ENCODE measurements at regions not wholly inside any gene's neighbourhood (a gene's known extent, or its start where the extent isn't known, plus 50 kb on each side); places are given as distances from the start of the nearest gene placed in this dataset.

DNA sequence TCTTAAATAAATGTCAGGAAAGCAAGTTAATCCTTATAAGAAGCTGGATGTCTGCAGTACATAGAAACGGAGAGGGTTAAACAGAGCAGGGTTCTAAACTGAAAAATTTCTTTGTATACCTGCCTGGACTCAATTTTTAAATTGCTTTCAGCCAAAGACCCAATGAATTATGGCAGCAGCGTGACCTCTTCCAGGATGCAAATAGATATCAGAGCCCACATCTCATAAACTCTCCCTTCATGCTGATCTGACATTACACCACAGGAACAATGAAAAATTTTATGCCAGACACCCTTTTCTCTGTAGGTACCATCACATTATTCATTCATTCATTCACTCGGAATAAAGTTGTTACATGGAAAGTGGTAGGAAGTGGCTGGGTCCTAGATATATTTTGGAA is 236.4 kb downstream of the NUF2 start:
- no peak for TF ChIP-seq POLR2A (IDR thresholded peaks at IDR 0.05)
- TF ChIP-seq, protein P1, sequence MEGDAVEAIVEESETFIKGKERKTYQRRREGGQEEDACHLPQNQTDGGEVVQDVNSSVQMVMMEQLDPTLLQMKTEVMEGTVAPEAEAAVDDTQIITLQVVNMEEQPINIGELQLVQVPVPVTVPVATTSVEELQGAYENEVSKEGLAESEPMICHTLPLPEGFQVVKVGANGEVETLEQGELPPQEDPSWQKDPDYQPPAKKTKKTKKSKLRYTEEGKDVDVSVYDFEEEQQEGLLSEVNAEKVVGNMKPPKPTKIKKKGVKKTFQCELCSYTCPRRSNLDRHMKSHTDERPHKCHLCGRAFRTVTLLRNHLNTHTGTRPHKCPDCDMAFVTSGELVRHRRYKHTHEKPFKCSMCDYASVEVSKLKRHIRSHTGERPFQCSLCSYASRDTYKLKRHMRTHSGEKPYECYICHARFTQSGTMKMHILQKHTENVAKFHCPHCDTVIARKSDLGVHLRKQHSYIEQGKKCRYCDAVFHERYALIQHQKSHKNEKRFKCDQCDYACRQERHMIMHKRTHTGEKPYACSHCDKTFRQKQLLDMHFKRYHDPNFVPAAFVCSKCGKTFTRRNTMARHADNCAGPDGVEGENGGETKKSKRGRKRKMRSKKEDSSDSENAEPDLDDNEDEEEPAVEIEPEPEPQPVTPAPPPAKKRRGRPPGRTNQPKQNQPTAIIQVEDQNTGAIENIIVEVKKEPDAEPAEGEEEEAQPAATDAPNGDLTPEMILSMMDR (IDR thresholded peaks at IDR 0.05) = no peak

All from Peyer's patch (tissue), 4 donors.